ENCODE measurements at regions not wholly inside any gene's neighbourhood (a gene's known extent, or its start where the extent isn't known, plus 50 kb on each side); places are given as distances from the start of the nearest gene placed in this dataset.

GRCh38 chr12:34311337-34311736, 289.0 kb downstream of the ALG10 start:
- no peaks in the 10 kb centered on the region for H3K79me2 ChIP-seq (ENCODE audit: control insufficient read depth, insufficient read depth, low read length)
- no peaks in the 10 kb centered on the region for H3K36me3 ChIP-seq (ENCODE audit: control insufficient read depth in 2 of 2, extremely low read depth in 1 of 2, insufficient read depth in 2 of 2, low read length in 2 of 2)
- intact Hi-C loops (cut with micrococcal nuclease) (no loop called here), dilution Hi-C loops (cut with MboI; ENCODE audit: extremely low pct_ligation_motif_present, low sequenced_read_pairs) (no loop called here)
- BruUV-seq (replicated peaks), result no TSS peak
- no peaks in the 10 kb centered on the region for H3K27me3 ChIP-seq (ENCODE audit: control insufficient read depth in 2 of 2, insufficient read depth in 2 of 2, low read length in 2 of 2)
- ChIA-PET POLR2A (no interaction called here), CTCF (no interaction called here)
- no peak overlapping the region for H3K27ac ChIP-seq (ENCODE audit: insufficient read depth, low read depth, low read length)
- no peak overlapping the region for H3K9ac ChIP-seq (replicated peaks; ENCODE audit: extremely low read depth, insufficient read depth, low read length)
- H3K9me1 ChIP-seq (replicated peaks; ENCODE audit: control insufficient read depth, extremely low read depth, insufficient read depth, low read length), result no peaks in the 10 kb centered on the region
- DNase-seq (ENCODE audit: low read depth, low spot score), result no peak
- no peaks in the 10 kb centered on the region for H3K4me1 ChIP-seq (ENCODE audit: control insufficient read depth, extremely low read depth, insufficient read depth, low read length)
- H4K20me1 ChIP-seq (replicated peaks; ENCODE audit: control insufficient read depth, extremely low read depth, insufficient read depth, low read length), result no peaks in the 10 kb centered on the region
- H3K9me3 ChIP-seq (replicated peaks; ENCODE audit: control insufficient read depth, insufficient read depth, low read length), result no peaks in the 10 kb centered on the region
- FAIRE-seq, result no peak
- H3K4me3 ChIP-seq (replicated peaks in 1 of 3; ENCODE audit: insufficient read depth in 1 of 3, low read depth in 1 of 3, low read length in 3 of 3), result no peak overlapping the region
- H2AFZ ChIP-seq (ENCODE audit: low read depth, low read length), result no peak overlapping the region
- TF ChIP-seq FOS (IDR thresholded peaks at IDR 0.05; ENCODE audit: borderline replicate concordance, insufficient read depth, low read length) (no peak), MAX (IDR thresholded peaks at IDR 0.05; ENCODE audit: insufficient read depth, insufficient read length) (no peak), EZH2 (IDR thresholded peaks at IDR 0.05; ENCODE audit: borderline replicate concordance, low read depth, low read length, severe bottlenecking) (no peak)
- no peak overlapping the region for H3K4me2 ChIP-seq (ENCODE audit: insufficient read depth, low read length)

- Histone ChIP-seq H3K4me2 (ENCODE audit: insufficient read depth, low read length) (no peak overlapping the region), H3K9ac (replicated peaks; ENCODE audit: extremely low read depth, insufficient read depth, low read length) (no peak overlapping the region), H3K4me1 (ENCODE audit: control insufficient read depth, extremely low read depth, insufficient read depth, low read length) (no peaks in the 10 kb centered on the region), H3K36me3 (ENCODE audit: control insufficient read depth in 2 of 2, extremely low read depth in 1 of 2, insufficient read depth in 2 of 2, low read length in 2 of 2) (no peaks in the 10 kb centered on the region), H2AFZ (ENCODE audit: low read depth, low read length) (no peak overlapping the region), H3K9me1 (replicated peaks; ENCODE audit: control insufficient read depth, extremely low read depth, insufficient read depth, low read length) (no peaks in the 10 kb centered on the region), H3K27ac (ENCODE audit: insufficient read depth, low read depth, low read length) (no peak overlapping the region), H3K79me2 (ENCODE audit: control insufficient read depth, insufficient read depth, low read length) (no peaks in the 10 kb centered on the region), H3K4me3 (replicated peaks in 1 of 3; ENCODE audit: insufficient read depth in 1 of 3, low read depth in 1 of 3, low read length in 3 of 3) (no peak overlapping the region), H3K9me3 (replicated peaks; ENCODE audit: control insufficient read depth, insufficient read depth, low read length) (peaks cover 3% of the 10 kb centered on the region), H3K27me3 (ENCODE audit: control insufficient read depth in 2 of 2, insufficient read depth in 2 of 2, low read length in 2 of 2) (no peaks in the 10 kb centered on the region), H4K20me1 (replicated peaks; ENCODE audit: control insufficient read depth, extremely low read depth, insufficient read depth, low read length) (no peaks in the 10 kb centered on the region)
- no TSS peak for BruUV-seq (replicated peaks)
- intact Hi-C loops (cut with micrococcal nuclease), result no loop called here
- TF ChIP-seq POLR2AphosphoS5 (IDR thresholded peaks at IDR 0.05; ENCODE audit: insufficient read depth, low read depth, low read length) (no peak), MAX (IDR thresholded peaks at IDR 0.05; ENCODE audit: insufficient read depth, insufficient read length) (no peak), CTCF (IDR thresholded peaks at IDR 0.05; ENCODE audit: extremely low read depth in 1 of 2, insufficient read depth in 1 of 2, low read depth in 1 of 2, low read length in 2 of 2) (no peak), FOS (IDR thresholded peaks at IDR 0.05; ENCODE audit: borderline replicate concordance, insufficient read depth, low read length) (no peak), GATA2 (IDR thresholded peaks at IDR 0.05; ENCODE audit: insufficient read depth, insufficient read length, low read depth, low read length) (no peak), EZH2 (IDR thresholded peaks at IDR 0.05; ENCODE audit: borderline replicate concordance, low read depth, low read length, severe bottlenecking) (no peak), JUN (IDR thresholded peaks at IDR 0.05; ENCODE audit: borderline replicate concordance, insufficient read depth, insufficient read length, low read depth) (no peak), POLR2A (IDR thresholded peaks at IDR 0.05; ENCODE audit: low read depth, low read length) (no peak), MYC (IDR thresholded peaks at IDR 0.05; ENCODE audit: low read depth, low read length) (no peak)
- CTCF ChIA-PET, result no interaction called here
- FAIRE-seq (no peak), DNase-seq (ENCODE audit: low read depth, low spot score) (no peak)
- POLR2A ChIA-PET, result no interaction called here
- dilution Hi-C loops (cut with MboI; ENCODE audit: extremely low pct_ligation_motif_present, low sequenced_read_pairs), result no loop called here
Observed at GRCh38 chr12:34327671-34328070, 305.4 kb downstream of the ALG10 start.
